ENCODE measurements at regions not wholly inside any gene's neighbourhood (a gene's known extent, or its start where the extent isn't known, plus 50 kb on each side); places are given as distances from the start of the nearest gene placed in this dataset.
A peak's percentile ranks its signal among the peaks of the same experiment; 100 is the strongest.

DNA sequence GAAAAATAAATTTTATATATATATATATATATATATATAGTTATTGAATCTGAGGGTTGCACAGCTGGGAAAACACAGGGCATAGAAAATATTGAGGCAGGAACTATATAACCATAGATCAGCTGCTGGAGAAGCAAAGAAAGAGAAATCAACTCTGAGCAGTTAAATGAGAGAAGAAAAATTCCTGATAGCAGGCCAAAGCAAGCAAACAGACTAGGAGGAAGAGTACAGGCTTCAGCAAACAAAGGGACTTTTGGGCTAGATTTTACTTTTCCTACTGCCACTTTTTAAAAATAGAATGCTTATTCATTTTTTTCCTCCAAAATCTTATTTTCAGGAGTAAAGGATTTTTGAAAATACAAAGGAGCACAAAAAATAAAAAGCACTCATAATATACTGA lies 216.0 kb upstream of the PRKD1 start:
- BruUV-seq (replicated peaks), result no TSS peak
- Histone ChIP-seq H3K27me3 (ENCODE audit: low read length) (peaks cover 10% of the 10 kb centered on the region; the same call in 1 of the 2 replicates), H3K4me2 (ENCODE audit: low read length) (peak overlapping the region; percentile 21), H3K4me3 (ENCODE audit: low read length) (no peak overlapping the region), H3K79me2 (ENCODE audit: low read length) (no peaks in the 10 kb centered on the region), H3F3A (ENCODE audit: low read length, unreplicated experiment) (no peaks in the 10 kb centered on the region), H3K36me3 (ENCODE audit: low read depth, low read length) (no peaks in the 10 kb centered on the region), H2AFZ (ENCODE audit: low read length) (peak overlapping the region; percentile 41), H3K9ac (ENCODE audit: low read length) (no peak overlapping the region), H3K4me1 (ENCODE audit: insufficient read depth, low read length) (no peaks in the 10 kb centered on the region), H3K9me3 (ENCODE audit: low read length) (peaks cover 12% of the 10 kb centered on the region; the same call in 1 of the 2 replicates), H4K20me1 (ENCODE audit: low read length) (no peaks in the 10 kb centered on the region), H3K27ac (ENCODE audit: low read length) (no peak overlapping the region), H3K9me2 (replicated peaks; ENCODE audit: low read length) (no peaks in the 10 kb centered on the region)
- DNase-seq (no peak), ATAC-seq (no peak)
- CTCF ChIA-PET, result interaction anchor here (0.5 kb wide), 1 partner anchor 119 kb away, joined by 3 read pairs; no protein-coding TSS in a partner anchor
- intact Hi-C loops (cut with micrococcal nuclease), result no loop called here
- no peak for TF ChIP-seq EZH2phosphoT487 (IDR thresholded peaks at IDR 0.05; ENCODE audit: borderline replicate concordance, low read length)
- no peak for TF ChIP-seq EZH2 (IDR thresholded peaks at IDR 0.05; ENCODE audit: low read length, unreplicated experiment)
- TF ChIP-seq, protein P1, sequence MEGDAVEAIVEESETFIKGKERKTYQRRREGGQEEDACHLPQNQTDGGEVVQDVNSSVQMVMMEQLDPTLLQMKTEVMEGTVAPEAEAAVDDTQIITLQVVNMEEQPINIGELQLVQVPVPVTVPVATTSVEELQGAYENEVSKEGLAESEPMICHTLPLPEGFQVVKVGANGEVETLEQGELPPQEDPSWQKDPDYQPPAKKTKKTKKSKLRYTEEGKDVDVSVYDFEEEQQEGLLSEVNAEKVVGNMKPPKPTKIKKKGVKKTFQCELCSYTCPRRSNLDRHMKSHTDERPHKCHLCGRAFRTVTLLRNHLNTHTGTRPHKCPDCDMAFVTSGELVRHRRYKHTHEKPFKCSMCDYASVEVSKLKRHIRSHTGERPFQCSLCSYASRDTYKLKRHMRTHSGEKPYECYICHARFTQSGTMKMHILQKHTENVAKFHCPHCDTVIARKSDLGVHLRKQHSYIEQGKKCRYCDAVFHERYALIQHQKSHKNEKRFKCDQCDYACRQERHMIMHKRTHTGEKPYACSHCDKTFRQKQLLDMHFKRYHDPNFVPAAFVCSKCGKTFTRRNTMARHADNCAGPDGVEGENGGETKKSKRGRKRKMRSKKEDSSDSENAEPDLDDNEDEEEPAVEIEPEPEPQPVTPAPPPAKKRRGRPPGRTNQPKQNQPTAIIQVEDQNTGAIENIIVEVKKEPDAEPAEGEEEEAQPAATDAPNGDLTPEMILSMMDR (conservative IDR thresholded peaks at IDR 0.05; ENCODE audit: low read depth, low read length), result no peak
- POLR2A ChIA-PET (ENCODE audit: unreplicated experiment), result no interaction called here

DNA sequence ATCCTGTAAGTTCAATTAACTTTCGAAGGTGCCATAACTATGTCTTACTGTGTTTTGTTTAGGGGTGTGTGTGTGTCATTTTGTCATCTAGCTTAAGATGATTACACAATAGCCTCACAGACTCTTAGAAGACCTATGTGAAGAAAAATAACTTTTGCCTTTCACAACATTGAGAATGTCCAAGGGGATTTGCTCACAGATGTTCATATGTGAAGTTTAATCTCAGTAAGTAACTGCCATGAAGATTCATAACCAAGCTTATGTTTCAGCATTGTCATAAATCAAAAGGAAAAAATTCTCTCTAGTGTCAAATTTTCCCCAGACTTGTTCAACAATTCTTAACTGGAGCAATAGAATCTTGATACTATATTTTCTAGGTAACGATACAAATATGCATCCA lies 226.1 kb upstream of the PRKD1 start:
- Histone ChIP-seq H3K9ac (ENCODE audit: low read length) (no peak overlapping the region), H3F3A (ENCODE audit: low read length, unreplicated experiment) (no peaks in the 10 kb centered on the region), H3K9me2 (replicated peaks; ENCODE audit: low read length) (no peaks in the 10 kb centered on the region), H3K79me2 (ENCODE audit: low read length) (no peaks in the 10 kb centered on the region), H3K4me1 (ENCODE audit: insufficient read depth, low read length) (no peaks in the 10 kb centered on the region), H2AFZ (ENCODE audit: low read length) (no peak overlapping the region), H3K27ac (ENCODE audit: low read length) (no peak overlapping the region), H3K9me3 (ENCODE audit: low read length) (no peaks in the 10 kb centered on the region), H4K20me1 (ENCODE audit: low read length) (no peaks in the 10 kb centered on the region), H3K36me3 (ENCODE audit: low read depth, low read length) (no peaks in the 10 kb centered on the region), H3K4me2 (ENCODE audit: low read length) (no peak overlapping the region), H3K27me3 (ENCODE audit: low read length) (peaks cover 35% of the 10 kb centered on the region), H3K4me3 (ENCODE audit: low read length) (no peak overlapping the region)
- intact Hi-C loops (cut with micrococcal nuclease), result no loop called here
- DNase-seq (no peak), ATAC-seq (no peak)
- CTCF ChIA-PET, result no interaction called here
- POLR2A ChIA-PET (ENCODE audit: unreplicated experiment), result no interaction called here
- TF ChIP-seq EZH2phosphoT487 (IDR thresholded peaks at IDR 0.05; ENCODE audit: borderline replicate concordance, low read length), result no peak
- no peak for TF ChIP-seq EZH2 (IDR thresholded peaks at IDR 0.05; ENCODE audit: low read length, unreplicated experiment)
- TF ChIP-seq, protein P1 (conservative IDR thresholded peaks at IDR 0.05; ENCODE audit: low read depth, low read length), result no peak
- BruUV-seq (replicated peaks), result no TSS peak

DNA sequence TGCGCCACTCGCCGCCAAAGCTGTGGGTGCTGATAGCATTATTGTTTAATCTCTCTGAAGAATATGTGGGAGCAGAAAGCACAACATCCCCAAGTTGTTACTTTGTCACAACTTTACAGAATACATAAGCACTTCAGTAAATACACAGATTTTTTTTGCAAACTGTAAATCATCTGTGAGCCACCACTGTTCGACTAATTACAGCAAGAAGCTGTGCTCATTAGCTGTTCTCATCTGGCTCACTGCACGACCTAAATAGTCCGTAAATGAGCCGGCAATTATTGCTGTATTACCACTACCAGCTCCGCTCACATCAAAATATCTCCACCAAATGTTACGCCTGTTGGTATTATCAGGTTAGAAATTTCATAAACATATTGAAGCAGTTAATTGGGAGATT lies 228.9 kb upstream of the PRKD1 start:
- Histone ChIP-seq H4K20me1 (ENCODE audit: low read length) (no peaks in the 10 kb centered on the region), H3K9me3 (ENCODE audit: low read length) (no peaks in the 10 kb centered on the region), H3K79me2 (ENCODE audit: low read length) (no peaks in the 10 kb centered on the region), H3K27ac (ENCODE audit: low read length) (no peak overlapping the region), H3K36me3 (ENCODE audit: low read depth, low read length) (no peaks in the 10 kb centered on the region), H2AFZ (ENCODE audit: low read length) (no peak overlapping the region), H3F3A (ENCODE audit: low read length, unreplicated experiment) (no peaks in the 10 kb centered on the region), H3K27me3 (ENCODE audit: low read length) (peaks cover 49% of the 10 kb centered on the region), H3K4me3 (ENCODE audit: low read length) (no peak overlapping the region), H3K9me2 (replicated peaks; ENCODE audit: low read length) (no peaks in the 10 kb centered on the region), H3K9ac (ENCODE audit: low read length) (no peak overlapping the region), H3K4me2 (ENCODE audit: low read length) (no peak overlapping the region), H3K4me1 (ENCODE audit: insufficient read depth, low read length) (no peaks in the 10 kb centered on the region)
- ATAC-seq (no peak), DNase-seq (no peak)
- ChIA-PET CTCF (no interaction called here), POLR2A (ENCODE audit: unreplicated experiment) (no interaction called here)
- no peak for TF ChIP-seq EZH2 (IDR thresholded peaks at IDR 0.05; ENCODE audit: low read length, unreplicated experiment)
- TF ChIP-seq, protein P1 (conservative IDR thresholded peaks at IDR 0.05; ENCODE audit: low read depth, low read length), result no peak
- no peak for TF ChIP-seq EZH2phosphoT487 (IDR thresholded peaks at IDR 0.05; ENCODE audit: borderline replicate concordance, low read length)
- intact Hi-C loops (cut with micrococcal nuclease), result no loop called here
- BruUV-seq (replicated peaks), result no TSS peak
